ENCODE measurements at regions not wholly inside any gene's neighbourhood (a gene's known extent, or its start where the extent isn't known, plus 50 kb on each side); places are given as distances from the start of the nearest gene placed in this dataset.

GRCh38 chr4:67332627-67333026 is 212.7 kb downstream of the CENPC start:
- Mint-ChIP-seq H3K9me3 (no peaks in the 10 kb centered on the region), H3K4me1 (peaks cover 2% of the 10 kb centered on the region), H3K27me3 (ENCODE audit: low read depth) (peaks cover 10% of the 10 kb centered on the region), H3K36me3 (ENCODE audit: low read depth) (no peaks in the 10 kb centered on the region), H3K4me3 (no peak overlapping the region), H3K27ac (ENCODE audit: unreplicated experiment) (no peak overlapping the region)
- peak; percentile 2 for DNase-seq (ENCODE audit: low read depth, low spot score)
- TF ChIP-seq CTCF (conservative IDR thresholded peaks at IDR 0.05): peak; percentile 54

DNA sequence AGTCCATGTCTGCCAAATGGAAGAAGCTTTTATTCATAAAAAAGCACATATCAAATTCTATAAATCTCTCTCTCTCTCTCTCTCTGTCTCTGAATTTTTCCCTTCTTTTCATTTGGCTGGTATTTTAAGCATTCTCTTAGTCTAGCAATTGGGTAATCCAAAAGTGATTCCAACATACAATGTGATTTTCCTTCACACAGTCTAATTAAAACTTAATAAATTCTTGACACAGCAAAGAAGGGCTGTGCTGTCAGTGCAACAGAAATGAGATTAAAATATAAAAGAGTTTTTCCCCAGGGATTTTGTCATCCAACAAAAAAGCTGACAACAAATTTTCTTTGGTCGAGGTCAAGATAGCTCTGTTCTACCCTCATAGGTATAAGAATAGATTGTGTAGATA is 216.9 kb downstream of the CENPC start:
- H3K9me3 Mint-ChIP-seq: no peaks in the 10 kb centered on the region
- H3K27ac Mint-ChIP-seq (ENCODE audit: unreplicated experiment): no peak overlapping the region
- DNase-seq (ENCODE audit: low read depth, low spot score): no peak
- no peak overlapping the region for H3K4me3 Mint-ChIP-seq
- TF ChIP-seq CTCF (conservative IDR thresholded peaks at IDR 0.05): no peak
- H3K4me1 Mint-ChIP-seq: peaks cover 6% of the 10 kb centered on the region
- peaks cover 14% of the 10 kb centered on the region for H3K27me3 Mint-ChIP-seq (ENCODE audit: low read depth)
- H3K36me3 Mint-ChIP-seq (ENCODE audit: low read depth): no peaks in the 10 kb centered on the region

GRCh38 chr4:67328018-67328278 is 217.4 kb downstream of the CENPC start:
- peaks cover 6% of the 10 kb centered on the region for H3K4me1 Mint-ChIP-seq
- H3K27me3 Mint-ChIP-seq (ENCODE audit: low read depth): peaks cover 14% of the 10 kb centered on the region
- H3K27ac Mint-ChIP-seq (ENCODE audit: unreplicated experiment): no peak overlapping the region
- no peak for TF ChIP-seq CTCF (conservative IDR thresholded peaks at IDR 0.05)
- H3K36me3 Mint-ChIP-seq (ENCODE audit: low read depth): no peaks in the 10 kb centered on the region
- no peaks in the 10 kb centered on the region for H3K9me3 Mint-ChIP-seq
- DNase-seq (ENCODE audit: low read depth, low spot score): no peak
- H3K4me3 Mint-ChIP-seq: no peak overlapping the region

- no peak overlapping the region for H3K27ac Mint-ChIP-seq (ENCODE audit: unreplicated experiment)
- peak; percentile 60 for DNase-seq (ENCODE audit: low read depth, low spot score)
- H3K27me3 Mint-ChIP-seq (ENCODE audit: low read depth): peaks cover 14% of the 10 kb centered on the region
- TF ChIP-seq CTCF (conservative IDR thresholded peaks at IDR 0.05): peak; percentile 96
- no peak overlapping the region for H3K4me3 Mint-ChIP-seq
- H3K9me3 Mint-ChIP-seq: no peaks in the 10 kb centered on the region
- peaks cover 6% of the 10 kb centered on the region for H3K4me1 Mint-ChIP-seq
- no peaks in the 10 kb centered on the region for H3K36me3 Mint-ChIP-seq (ENCODE audit: low read depth)
These were observed 217.9 kb downstream of the CENPC start for GRCh38 chr4:67327245-67328017.

- no peak for TF ChIP-seq CTCF (conservative IDR thresholded peaks at IDR 0.05)
- H3K27ac Mint-ChIP-seq (ENCODE audit: unreplicated experiment): no peak overlapping the region
- DNase-seq (ENCODE audit: low read depth, low spot score): no peak
- H3K4me1 Mint-ChIP-seq: peaks cover 6% of the 10 kb centered on the region
- H3K4me3 Mint-ChIP-seq: no peak overlapping the region
- H3K36me3 Mint-ChIP-seq (ENCODE audit: low read depth): no peaks in the 10 kb centered on the region
- no peaks in the 10 kb centered on the region for H3K9me3 Mint-ChIP-seq
- H3K27me3 Mint-ChIP-seq (ENCODE audit: low read depth): peaks cover 14% of the 10 kb centered on the region
These were observed 219.5 kb downstream of the CENPC start for GRCh38 chr4:67325791-67326190.
